GM23338 (cell line): ENCODE measurements at regions not wholly inside any gene's neighbourhood (a gene's known extent, or its start where the extent isn't known, plus 50 kb on each side); places are given as distances from the start of the nearest gene placed in this dataset.

ENCODE experiments used
- ATAC-seq: fragments of 200-7000 bp; cut with Tn5 transposase; 3 replicates; pipeline ENCODE4 v1.9.1; 2020
- DNase-seq: peaks from one replicate; pipeline ENCODE4 v3.0.0-alpha.2; 2015; ENCODE audit warnings: low spot score
- H2AFZ ChIP-seq: fragments of 200-600 bp; sonication (generic); 2 replicates; pipeline ENCODE4 v1.8.0; 2016; ENCODE audit warnings: antibody characterized with exemption, mild to moderate bottlenecking, moderate library complexity
- H3F3A ChIP-seq: fragments of 200-600 bp; sonication (generic); replicated peaks from 2 replicates; pipeline ENCODE4 v1.8.0; 2017; ENCODE audit warnings: antibody characterized with exemption, mixed run types, low read depth
- H3K27ac ChIP-seq: fragments of 200-600 bp; sonication (generic); 2 replicates; pipeline ENCODE4 v1.6.1; 2016; ENCODE audit warnings: low read depth
- H3K27me3 ChIP-seq: fragments of 200-600 bp; sonication (generic); 2 replicates; pipeline ENCODE4 v1.8.0; 2016; ENCODE audit warnings: mild to moderate bottlenecking, mixed run types, moderate library complexity; ENCODE audit not compliant: insufficient read depth
- H3K36me3 ChIP-seq: fragments of 200-600 bp; sonication (generic); 2 replicates; pipeline ENCODE4 v1.8.0; 2016; ENCODE audit warnings: mild to moderate bottlenecking; ENCODE audit not compliant: insufficient read depth
- H3K4me1 ChIP-seq: fragments of 200-600 bp; sonication (generic); 2 replicates; pipeline ENCODE4 v1.8.0; 2016; ENCODE audit warnings: mild to moderate bottlenecking, moderate library complexity; ENCODE audit not compliant: insufficient read depth
- H3K4me2 ChIP-seq: fragments of 200-600 bp; sonication (generic); 2 replicates; pipeline ENCODE4 v1.7.1; 2017; ENCODE audit warnings: mixed run types
- H3K4me3 ChIP-seq: fragments of 200-600 bp; sonication (generic); 2 replicates; pipeline ENCODE4 v1.6.1; 2016; ENCODE audit warnings: mixed run types
- H3K79me2 ChIP-seq: fragments of 200-600 bp; sonication (generic); replicated peaks from 2 replicates; pipeline ENCODE4 v1.8.0; 2017; ENCODE audit warnings: mild to moderate bottlenecking; ENCODE audit not compliant: insufficient read depth
- H3K9me2 ChIP-seq: fragments of 200-600 bp; sonication (generic); 2 replicates; pipeline ENCODE4 v1.8.0; 2017; ENCODE audit not compliant: insufficient read depth
- H4K20me1 ChIP-seq: fragments of 200-600 bp; sonication (generic); replicated peaks from 2 replicates; pipeline ENCODE4 v1.8.0; 2017; ENCODE audit warnings: mild to moderate bottlenecking; ENCODE audit not compliant: insufficient read depth
- H3K27ac Mint-ChIP-seq: 2 replicates; pipeline ENCODE4 v1.8.0; 2020; ENCODE audit warnings: inconsistent platforms, mild to moderate bottlenecking, moderate library complexity, mixed read lengths
- H3K27me3 Mint-ChIP-seq: 3 replicates; pipeline ENCODE4 v1.8.0; 2022; ENCODE audit warnings: low read depth, mild to moderate bottlenecking, moderate library complexity, mixed read lengths, inconsistent platforms; ENCODE audit not compliant: insufficient read depth, poor library complexity
- H3K36me3 Mint-ChIP-seq: 3 replicates; pipeline ENCODE4 v1.8.0; 2021; ENCODE audit warnings: low read depth, mild to moderate bottlenecking, inconsistent platforms, moderate library complexity, mixed read lengths
- H3K4me1 Mint-ChIP-seq: 3 replicates; pipeline ENCODE4 v1.8.0; 2020; ENCODE audit warnings: mild to moderate bottlenecking, inconsistent platforms, mixed read lengths
- H3K4me3 Mint-ChIP-seq: 3 replicates; pipeline ENCODE4 v1.8.0; 2021; ENCODE audit warnings: moderate library complexity, mild to moderate bottlenecking, inconsistent platforms, mixed read lengths
- H3K9me3 Mint-ChIP-seq: 3 replicates; pipeline ENCODE4 v1.8.0; 2020; ENCODE audit warnings: moderate library complexity, mild to moderate bottlenecking, inconsistent platforms, mixed read lengths
- CREB1 ChIP-seq: fragments of 250-450 bp; sonication (Bioruptor Pico); IDR thresholded peaks from 2 replicates; pipeline ENCODE4 v1.5.0; 2020; ENCODE audit warnings: low read depth, mild to moderate bottlenecking, moderate library complexity
- CTCF ChIP-seq, 2 experiments: fragments of 200-600 bp in 1 of 2; sonication (generic) in 1 of 2; conservative IDR thresholded peaks; 2 replicates each; pipeline versions ENCODE4 v1.5.1 to v1.6.1; 2016 to 2017; ENCODE audit warnings: antibody characterized with exemption in 2 of 2, low read depth in 2 of 2, mild to moderate bottlenecking in 2 of 2, moderate library complexity in 1 of 2
- ETS1 ChIP-seq: IDR thresholded peaks from 2 replicates; pipeline ENCODE4 v1.6.1; 2016; ENCODE audit warnings: antibody characterized with exemption
- EZH2 ChIP-seq: fragments of 200-600 bp; sonication (generic); IDR thresholded peaks from one replicate; pipeline ENCODE4 v1.8.0; 2017; ENCODE audit warnings: antibody characterized with exemption, mild to moderate bottlenecking, low read depth; ENCODE audit not compliant: unreplicated experiment
- EZH2phosphoT487 ChIP-seq: fragments of 200-600 bp; sonication (generic); IDR thresholded peaks from one replicate; pipeline ENCODE4 v1.8.1; 2018; ENCODE audit warnings: antibody characterized with exemption; ENCODE audit not compliant: unreplicated experiment
- JUNB ChIP-seq: IDR thresholded peaks from one replicate; pipeline ENCODE4 v1.6.1; 2016; ENCODE audit warnings: antibody characterized with exemption; ENCODE audit not compliant: unreplicated experiment
- NANOG ChIP-seq: IDR thresholded peaks from 2 replicates; pipeline ENCODE4 v1.6.1; 2016; ENCODE audit warnings: antibody characterized with exemption, borderline replicate concordance
- POLR2AphosphoS5 ChIP-seq: IDR thresholded peaks from 2 replicates; pipeline ENCODE4 v1.6.1; 2016; ENCODE audit warnings: antibody characterized with exemption, low read depth
- STAT1 ChIP-seq: IDR thresholded peaks from one replicate; pipeline ENCODE4 v1.6.1; 2016; ENCODE audit warnings: antibody characterized with exemption; ENCODE audit not compliant: unreplicated experiment
- ZNF114 ChIP-seq: fragments of 250-450 bp; sonication (Bioruptor Pico); IDR thresholded peaks from 2 replicates; pipeline ENCODE4 v1.5.0; 2020; ENCODE audit warnings: mild to moderate bottlenecking, moderate library complexity
- ZNF331 ChIP-seq: fragments of 250-450 bp; sonication (Bioruptor Pico); IDR thresholded peaks from 2 replicates; pipeline ENCODE4 v1.5.0; 2020; ENCODE audit warnings: low read depth, mild to moderate bottlenecking, moderate library complexity
- ZNF462 ChIP-seq: fragments of 250-450 bp; sonication (Bioruptor Pico); IDR thresholded peaks from 2 replicates; pipeline ENCODE4 v1.5.0; 2020; ENCODE audit warnings: mild to moderate bottlenecking, moderate library complexity
- TF ChIP-seq, protein P1 (sequence below): IDR thresholded peaks from one replicate; pipeline ENCODE4 v1.6.1; 2018; ENCODE audit warnings: antibody characterized with exemption; ENCODE audit not compliant: unreplicated experiment

DNA sequence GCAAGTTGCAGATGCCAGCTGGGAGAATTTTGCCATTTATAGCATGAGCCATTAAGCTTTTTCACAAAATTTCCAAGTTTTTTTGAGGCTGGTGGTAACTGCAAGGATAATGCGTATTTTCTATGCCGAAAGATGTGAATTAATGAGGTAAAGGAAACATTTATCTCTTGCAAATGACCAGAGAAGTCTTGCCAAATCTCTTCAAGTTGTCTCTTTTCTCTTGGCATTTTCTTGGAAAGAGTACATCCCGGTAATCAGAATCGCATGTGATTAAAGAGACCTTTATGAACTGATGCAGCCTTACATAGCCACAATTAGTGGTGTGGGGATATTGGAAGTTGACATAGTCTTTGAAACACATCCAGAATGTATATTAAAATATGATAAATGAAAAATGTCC is 136.5 kb upstream of the MMADHC start:
- peaks cover 4% of the 10 kb centered on the region; the same call in 1 of the 3 replicates for H3K4me1 Mint-ChIP-seq
- Histone ChIP-seq H3K36me3 (no peaks in the 10 kb centered on the region), H3K27me3 (no peaks in the 10 kb centered on the region), H3K79me2 (no peaks in the 10 kb centered on the region), H3K27ac (no peak overlapping the region), H3K4me1 (no peaks in the 10 kb centered on the region), H3F3A (no peaks in the 10 kb centered on the region), H3K4me2 (no peak overlapping the region), H4K20me1 (no peaks in the 10 kb centered on the region), H2AFZ (no peak overlapping the region), H3K9me2 (peaks cover 15% of the 10 kb centered on the region; the same call in 1 of the 2 replicates), H3K4me3 (no peak overlapping the region)
- H3K27me3 Mint-ChIP-seq = no peaks in the 10 kb centered on the region
- no peak overlapping the region for H3K4me3 Mint-ChIP-seq
- no peak overlapping the region for H3K27ac Mint-ChIP-seq
- H3K9me3 Mint-ChIP-seq = no peaks in the 10 kb centered on the region
- no peak for TF ChIP-seq JUNB
- TF ChIP-seq, protein P1, sequence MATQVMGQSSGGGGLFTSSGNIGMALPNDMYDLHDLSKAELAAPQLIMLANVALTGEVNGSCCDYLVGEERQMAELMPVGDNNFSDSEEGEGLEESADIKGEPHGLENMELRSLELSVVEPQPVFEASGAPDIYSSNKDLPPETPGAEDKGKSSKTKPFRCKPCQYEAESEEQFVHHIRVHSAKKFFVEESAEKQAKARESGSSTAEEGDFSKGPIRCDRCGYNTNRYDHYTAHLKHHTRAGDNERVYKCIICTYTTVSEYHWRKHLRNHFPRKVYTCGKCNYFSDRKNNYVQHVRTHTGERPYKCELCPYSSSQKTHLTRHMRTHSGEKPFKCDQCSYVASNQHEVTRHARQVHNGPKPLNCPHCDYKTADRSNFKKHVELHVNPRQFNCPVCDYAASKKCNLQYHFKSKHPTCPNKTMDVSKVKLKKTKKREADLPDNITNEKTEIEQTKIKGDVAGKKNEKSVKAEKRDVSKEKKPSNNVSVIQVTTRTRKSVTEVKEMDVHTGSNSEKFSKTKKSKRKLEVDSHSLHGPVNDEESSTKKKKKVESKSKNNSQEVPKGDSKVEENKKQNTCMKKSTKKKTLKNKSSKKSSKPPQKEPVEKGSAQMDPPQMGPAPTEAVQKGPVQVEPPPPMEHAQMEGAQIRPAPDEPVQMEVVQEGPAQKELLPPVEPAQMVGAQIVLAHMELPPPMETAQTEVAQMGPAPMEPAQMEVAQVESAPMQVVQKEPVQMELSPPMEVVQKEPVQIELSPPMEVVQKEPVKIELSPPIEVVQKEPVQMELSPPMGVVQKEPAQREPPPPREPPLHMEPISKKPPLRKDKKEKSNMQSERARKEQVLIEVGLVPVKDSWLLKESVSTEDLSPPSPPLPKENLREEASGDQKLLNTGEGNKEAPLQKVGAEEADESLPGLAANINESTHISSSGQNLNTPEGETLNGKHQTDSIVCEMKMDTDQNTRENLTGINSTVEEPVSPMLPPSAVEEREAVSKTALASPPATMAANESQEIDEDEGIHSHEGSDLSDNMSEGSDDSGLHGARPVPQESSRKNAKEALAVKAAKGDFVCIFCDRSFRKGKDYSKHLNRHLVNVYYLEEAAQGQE = no peak
- TF ChIP-seq CREB1 (CRISPR knock-in tag) = no peak
- TF ChIP-seq CTCF (conservative IDR thresholded peaks at IDR 0.05; ENCODE audit: low read depth in 2 of 2) = no peak
- TF ChIP-seq POLR2AphosphoS5 = no peak
- TF ChIP-seq EZH2phosphoT487 = no peak
- no peak for TF ChIP-seq STAT1
- TF ChIP-seq ETS1 = no peak
- no peak for TF ChIP-seq NANOG
- TF ChIP-seq ZNF462 (CRISPR knock-in tag) = no peak
- no peak for TF ChIP-seq ZNF114
- no peak for TF ChIP-seq EZH2
- no peak for TF ChIP-seq ZNF331
- no peak for ATAC-seq
- H3K36me3 Mint-ChIP-seq = no peaks in the 10 kb centered on the region
- no peak for DNase-seq
